Left ventricle myocardium inferior (tissue), 1 donor: ENCODE measurements at regions not wholly inside any gene's neighbourhood (a gene's known extent, or its start where the extent isn't known, plus 50 kb on each side); places are given as distances from the start of the nearest gene placed in this dataset.

Experiments
- DNase-seq: peaks from one replicate; pipeline ENCODE4 v3.0.0-alpha.2; 2020
- H3K27ac ChIP-seq: fragments of 200-600 bp; replicated peaks from 2 replicates; pipeline ENCODE4 v1.8.0; 2021
- H3K27me3 ChIP-seq: fragments of 200-600 bp; 2 replicates; pipeline ENCODE4 v1.8.0; 2021; ENCODE audit warnings: low read depth
- H3K36me3 ChIP-seq: fragments of 200-600 bp; 2 replicates; pipeline ENCODE4 v1.8.0; 2021
- H3K4me1 ChIP-seq: fragments of 200-600 bp; 2 replicates; pipeline ENCODE4 v1.8.0; 2021
- H3K4me3 ChIP-seq: fragments of 200-600 bp; 2 replicates; pipeline ENCODE4 v1.8.0; 2021; ENCODE audit warnings: mild to moderate bottlenecking, moderate library complexity
- H3K9me3 ChIP-seq: fragments of 200-600 bp; replicated peaks from 2 replicates; pipeline ENCODE4 v1.8.0; 2021
- intact Hi-C: fragments of 100-400 bp; cut with micrococcal nuclease; formaldehyde crosslinking; loops from one replicate; pipeline ENCODE4 v1.11.0; 2022
- TF ChIP-seq, protein P1 (sequence below): fragments of 200-600 bp; IDR thresholded peaks from 2 replicates; pipeline ENCODE4 v1.8.0; 2021; ENCODE audit warnings: antibody characterized with exemption, mild to moderate bottlenecking, borderline replicate concordance
- donor health status: DM: no; HTN: yes; CAD: no; lungs with severe emphysema.

DNA sequence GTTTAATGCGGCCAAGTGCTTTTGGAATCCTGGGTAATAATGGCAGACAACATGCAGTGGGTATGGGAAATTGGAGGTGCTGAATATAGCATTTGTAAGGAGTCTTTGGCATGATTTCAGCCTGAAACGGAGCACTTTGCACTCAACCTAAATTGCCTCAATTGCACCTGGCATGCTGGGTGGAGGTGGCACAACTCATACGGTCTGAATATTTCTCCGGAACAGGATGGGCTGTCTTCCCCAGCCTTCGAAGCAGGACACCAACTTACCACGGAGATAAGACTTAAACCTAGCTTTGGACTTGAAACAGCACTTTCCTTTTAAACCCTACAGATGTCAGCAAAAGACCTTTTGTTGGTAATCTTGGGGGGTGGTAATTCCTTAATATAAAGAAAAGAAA, 153.7 kb upstream of the SRRM4 start:
- Histone ChIP-seq H3K9me3 (peaks cover 11% of the 10 kb centered on the region), H3K36me3 (no peaks in the 10 kb centered on the region), H3K4me3 (no peak overlapping the region), H3K27ac (no peak overlapping the region), H3K4me1 (no peaks in the 10 kb centered on the region), H3K27me3 (peaks cover 10% of the 10 kb centered on the region)
- intact Hi-C loops = no loop called here
- TF ChIP-seq, protein P1, sequence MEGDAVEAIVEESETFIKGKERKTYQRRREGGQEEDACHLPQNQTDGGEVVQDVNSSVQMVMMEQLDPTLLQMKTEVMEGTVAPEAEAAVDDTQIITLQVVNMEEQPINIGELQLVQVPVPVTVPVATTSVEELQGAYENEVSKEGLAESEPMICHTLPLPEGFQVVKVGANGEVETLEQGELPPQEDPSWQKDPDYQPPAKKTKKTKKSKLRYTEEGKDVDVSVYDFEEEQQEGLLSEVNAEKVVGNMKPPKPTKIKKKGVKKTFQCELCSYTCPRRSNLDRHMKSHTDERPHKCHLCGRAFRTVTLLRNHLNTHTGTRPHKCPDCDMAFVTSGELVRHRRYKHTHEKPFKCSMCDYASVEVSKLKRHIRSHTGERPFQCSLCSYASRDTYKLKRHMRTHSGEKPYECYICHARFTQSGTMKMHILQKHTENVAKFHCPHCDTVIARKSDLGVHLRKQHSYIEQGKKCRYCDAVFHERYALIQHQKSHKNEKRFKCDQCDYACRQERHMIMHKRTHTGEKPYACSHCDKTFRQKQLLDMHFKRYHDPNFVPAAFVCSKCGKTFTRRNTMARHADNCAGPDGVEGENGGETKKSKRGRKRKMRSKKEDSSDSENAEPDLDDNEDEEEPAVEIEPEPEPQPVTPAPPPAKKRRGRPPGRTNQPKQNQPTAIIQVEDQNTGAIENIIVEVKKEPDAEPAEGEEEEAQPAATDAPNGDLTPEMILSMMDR = no peak
- no peak for DNase-seq

DNA sequence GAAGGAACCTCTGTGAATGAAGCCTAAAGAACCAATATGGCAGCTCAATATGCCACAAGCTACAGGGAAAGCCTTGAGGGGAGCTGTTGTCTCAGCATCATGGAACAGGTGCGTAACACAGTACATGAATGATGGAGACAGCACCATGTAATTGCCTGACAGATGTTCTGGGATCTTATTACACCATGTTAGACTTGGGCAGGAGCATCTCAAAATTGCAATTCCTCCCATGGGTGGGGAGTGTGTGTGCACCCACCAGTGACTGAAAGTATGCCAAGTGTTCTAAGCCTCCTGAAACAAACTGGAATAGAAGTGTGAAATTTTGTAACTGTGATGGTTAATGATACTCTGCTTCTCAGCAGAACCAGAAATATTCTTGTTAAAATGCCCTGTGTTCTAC, 151.0 kb upstream of the SRRM4 start:
- TF ChIP-seq, protein P1 = no peak
- Histone ChIP-seq H3K36me3 (no peaks in the 10 kb centered on the region), H3K27ac (no peak overlapping the region), H3K9me3 (peaks cover 11% of the 10 kb centered on the region), H3K27me3 (peaks cover 18% of the 10 kb centered on the region), H3K4me3 (no peak overlapping the region), H3K4me1 (no peaks in the 10 kb centered on the region)
- no peak for DNase-seq
- intact Hi-C loops = no loop called here

DNA sequence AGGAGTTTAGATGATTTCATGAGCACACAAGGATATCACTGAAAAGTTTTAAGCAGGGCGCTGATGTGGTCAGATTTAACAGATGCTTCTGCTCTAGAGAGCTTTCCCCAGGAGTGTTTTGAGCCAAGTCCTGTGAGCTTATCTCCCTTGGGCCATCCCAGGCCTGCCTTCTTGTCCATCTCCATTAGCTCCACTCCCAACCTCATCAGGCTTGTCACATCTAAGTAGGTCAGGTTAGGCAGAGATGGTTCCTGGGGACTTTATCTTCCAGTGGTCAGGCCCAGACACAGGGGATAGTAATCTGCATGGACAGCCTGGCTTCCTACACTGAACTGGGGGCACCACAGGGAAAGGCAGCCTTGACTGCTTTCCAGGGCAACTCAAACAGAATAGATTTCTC, 145.4 kb upstream of the SRRM4 start:
- intact Hi-C loops = no loop called here
- H3K27ac ChIP-seq = no peak overlapping the region
- no peaks in the 10 kb centered on the region for H3K4me1 ChIP-seq
- DNase-seq = no peak
- H3K27me3 ChIP-seq = peaks cover 18% of the 10 kb centered on the region
- TF ChIP-seq, protein P1 = no peak
- H3K9me3 ChIP-seq = peaks cover 10% of the 10 kb centered on the region
- H3K36me3 ChIP-seq = no peaks in the 10 kb centered on the region
- no peak overlapping the region for H3K4me3 ChIP-seq

DNA sequence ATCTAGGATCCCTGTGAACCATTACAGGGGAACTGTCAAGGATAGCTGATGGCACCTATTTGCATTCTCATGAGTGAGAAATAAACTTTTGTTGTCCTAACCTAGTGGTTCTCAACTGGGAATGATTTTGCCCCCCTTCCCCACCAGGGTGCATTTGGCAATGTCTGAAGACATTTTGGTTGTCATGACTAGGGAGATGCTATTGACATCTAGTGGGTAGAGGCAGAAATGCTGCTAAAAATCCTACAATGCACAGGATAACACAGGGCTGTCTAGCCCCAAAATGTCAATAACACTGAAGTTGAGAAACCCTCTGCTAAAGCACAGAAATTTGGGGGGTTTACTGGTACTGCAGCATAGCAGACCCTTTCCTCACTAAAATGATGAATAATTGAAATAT, 140.9 kb upstream of the SRRM4 start:
- no peaks in the 10 kb centered on the region for H3K36me3 ChIP-seq
- no peaks in the 10 kb centered on the region for H3K4me1 ChIP-seq
- peaks cover 10% of the 10 kb centered on the region for H3K9me3 ChIP-seq
- TF ChIP-seq, protein P1 = no peak
- intact Hi-C loops = no loop called here
- H3K4me3 ChIP-seq = no peak overlapping the region
- DNase-seq = no peak
- peaks cover 33% of the 10 kb centered on the region for H3K27me3 ChIP-seq
- H3K27ac ChIP-seq = no peak overlapping the region

DNA sequence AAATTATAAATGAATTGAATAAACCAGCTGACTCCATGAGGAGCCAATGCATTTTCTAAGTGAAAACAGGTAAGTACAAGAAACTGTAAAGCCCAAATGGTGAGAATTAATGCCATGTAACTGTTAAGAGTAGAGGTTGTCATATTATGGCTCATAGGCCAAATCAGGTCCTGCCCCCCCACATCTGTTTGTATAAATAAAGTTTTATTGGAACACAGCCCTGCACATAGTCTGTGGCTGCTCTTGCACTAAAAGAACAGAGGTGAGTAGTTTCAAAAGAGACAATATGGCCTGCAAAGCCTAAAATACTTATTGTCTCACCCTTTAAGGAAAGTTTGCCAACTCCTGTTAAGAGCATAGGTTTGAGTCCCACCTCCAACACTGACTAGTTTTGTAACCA, 140.5 kb upstream of the SRRM4 start:
- TF ChIP-seq, protein P1 = no peak
- Histone ChIP-seq H3K4me1 (no peaks in the 10 kb centered on the region), H3K4me3 (no peak overlapping the region), H3K9me3 (peaks cover 10% of the 10 kb centered on the region), H3K27ac (no peak overlapping the region), H3K27me3 (peaks cover 38% of the 10 kb centered on the region), H3K36me3 (no peaks in the 10 kb centered on the region)
- intact Hi-C loops = no loop called here
- no peak for DNase-seq

DNA sequence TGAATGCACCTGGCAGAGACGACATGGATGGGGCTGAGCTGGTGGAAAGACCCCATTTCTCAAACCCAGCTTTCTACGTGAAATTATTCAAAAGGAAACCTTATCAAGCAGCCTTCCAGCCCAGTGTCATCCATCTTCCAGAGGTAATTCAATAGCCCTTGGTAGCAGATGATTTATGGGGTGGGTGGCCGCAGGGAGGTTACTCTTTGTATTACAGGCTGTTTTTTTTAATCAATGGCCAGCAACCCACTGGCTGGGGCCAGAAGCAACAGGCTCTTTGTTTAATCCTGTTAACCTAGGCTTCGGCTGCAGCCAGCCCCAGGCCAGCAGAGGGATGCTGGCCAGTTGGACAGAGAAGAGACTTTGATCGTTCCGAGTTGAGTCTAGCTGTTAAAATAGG, 139.8 kb upstream of the SRRM4 start:
- H3K4me1 ChIP-seq = no peaks in the 10 kb centered on the region
- TF ChIP-seq, protein P1 = no peak
- no peak overlapping the region for H3K27ac ChIP-seq
- intact Hi-C loops = no loop called here
- H3K27me3 ChIP-seq = peaks cover 45% of the 10 kb centered on the region
- no peaks in the 10 kb centered on the region for H3K36me3 ChIP-seq
- DNase-seq = no peak
- no peak overlapping the region for H3K4me3 ChIP-seq
- H3K9me3 ChIP-seq = peaks cover 6% of the 10 kb centered on the region
